ENCODE measurements at regions not wholly inside any gene's neighbourhood (a gene's known extent, or its start where the extent isn't known, plus 50 kb on each side); places are given as distances from the start of the nearest gene placed in this dataset.

- TF ChIP-seq POLR2AphosphoS5 (IDR thresholded peaks at IDR 0.05) (no peak), CTCF (IDR thresholded peaks at IDR 0.05) (no peak)
Observed at GRCh38 chr14:94875256-94875655, 105.3 kb upstream of the GSC start.
